ENCODE measurements at regions not wholly inside any gene's neighbourhood (a gene's known extent, or its start where the extent isn't known, plus 50 kb on each side); places are given as distances from the start of the nearest gene placed in this dataset.

DNA sequence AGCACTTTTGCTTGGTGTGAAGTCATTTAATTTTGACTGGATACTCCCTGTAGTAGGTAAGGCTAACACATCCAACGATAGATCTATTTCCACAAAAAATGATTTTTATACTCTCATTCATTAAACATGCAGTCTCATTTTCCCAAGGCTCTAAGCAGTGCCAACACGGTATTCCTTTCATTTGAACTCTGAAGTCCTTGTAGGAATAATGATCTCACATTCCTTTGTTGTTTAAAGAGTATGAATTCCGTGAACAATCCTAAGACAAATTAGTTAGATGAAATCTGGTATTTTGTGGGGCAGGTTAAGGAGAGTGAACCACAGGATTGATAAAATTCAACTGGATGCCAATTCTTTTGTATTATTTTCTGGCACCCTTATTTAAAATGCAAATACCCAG is 66.6 kb downstream of the LACC1 start:
- TF ChIP-seq, protein P1, sequence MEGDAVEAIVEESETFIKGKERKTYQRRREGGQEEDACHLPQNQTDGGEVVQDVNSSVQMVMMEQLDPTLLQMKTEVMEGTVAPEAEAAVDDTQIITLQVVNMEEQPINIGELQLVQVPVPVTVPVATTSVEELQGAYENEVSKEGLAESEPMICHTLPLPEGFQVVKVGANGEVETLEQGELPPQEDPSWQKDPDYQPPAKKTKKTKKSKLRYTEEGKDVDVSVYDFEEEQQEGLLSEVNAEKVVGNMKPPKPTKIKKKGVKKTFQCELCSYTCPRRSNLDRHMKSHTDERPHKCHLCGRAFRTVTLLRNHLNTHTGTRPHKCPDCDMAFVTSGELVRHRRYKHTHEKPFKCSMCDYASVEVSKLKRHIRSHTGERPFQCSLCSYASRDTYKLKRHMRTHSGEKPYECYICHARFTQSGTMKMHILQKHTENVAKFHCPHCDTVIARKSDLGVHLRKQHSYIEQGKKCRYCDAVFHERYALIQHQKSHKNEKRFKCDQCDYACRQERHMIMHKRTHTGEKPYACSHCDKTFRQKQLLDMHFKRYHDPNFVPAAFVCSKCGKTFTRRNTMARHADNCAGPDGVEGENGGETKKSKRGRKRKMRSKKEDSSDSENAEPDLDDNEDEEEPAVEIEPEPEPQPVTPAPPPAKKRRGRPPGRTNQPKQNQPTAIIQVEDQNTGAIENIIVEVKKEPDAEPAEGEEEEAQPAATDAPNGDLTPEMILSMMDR (conservative IDR thresholded peaks at IDR 0.05; ENCODE audit: low read length): no peak
- TF ChIP-seq EZH2phosphoT487 (IDR thresholded peaks at IDR 0.05; ENCODE audit: borderline replicate concordance, low read depth, low read length): no peak

Measured in OCI-LY7 (cell line).